Esophagus squamous epithelium (tissue), 4 donors: ENCODE measurements at regions not wholly inside any gene's neighbourhood (a gene's known extent, or its start where the extent isn't known, plus 50 kb on each side); places are given as distances from the start of the nearest gene placed in this dataset.

Experiments used
- POLR2A ChIP-seq, 4 donors: fragments of 450-650 bp; IDR thresholded peaks; one replicate each; pipeline ENCODE4 v1.6.1; 2017; ENCODE audit warnings: antibody characterized with exemption in 4 of 4, mild to moderate bottlenecking in 4 of 4, moderate library complexity in 3 of 4
- TF ChIP-seq, protein P1 (sequence below), 6 experiments: fragments of 450-650 bp in 4 of 6; fragments of 200-600 bp in 2 of 6; sonication (generic) in 2 of 6; IDR thresholded peaks; one replicate each; pipeline ENCODE4 v1.5.1; 2016 to 2019; ENCODE audit warnings: antibody characterized with exemption in 6 of 6, mild to moderate bottlenecking in 4 of 6, moderate library complexity in 4 of 6

DNA sequence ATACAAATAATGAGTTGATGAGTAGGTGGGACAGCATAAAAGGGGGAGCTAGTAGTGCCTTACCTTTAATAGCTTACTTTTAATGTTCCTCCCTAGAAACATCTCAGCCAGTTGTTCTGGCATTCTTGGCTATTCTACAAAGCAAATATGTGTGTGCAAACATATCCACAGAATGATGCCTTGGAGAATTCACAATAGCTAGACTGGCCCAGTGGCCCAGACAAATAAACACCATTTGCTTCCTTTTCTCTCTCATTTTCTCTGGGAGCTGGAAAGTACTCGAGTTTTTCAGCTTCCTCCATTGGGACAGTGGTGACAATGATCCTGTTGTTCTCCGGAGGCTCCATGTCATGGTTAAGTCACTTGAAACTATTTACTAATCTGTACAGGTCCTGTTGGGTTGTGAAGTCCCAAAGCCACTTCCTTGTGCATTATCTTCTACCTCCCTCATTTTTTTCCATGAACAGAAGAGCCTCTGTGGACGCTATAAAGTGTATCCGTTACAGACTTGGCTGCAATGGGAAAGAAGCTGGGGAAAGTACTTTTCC is 122.9 kb downstream of the DMAC1 start:
- TF ChIP-seq, protein P1, sequence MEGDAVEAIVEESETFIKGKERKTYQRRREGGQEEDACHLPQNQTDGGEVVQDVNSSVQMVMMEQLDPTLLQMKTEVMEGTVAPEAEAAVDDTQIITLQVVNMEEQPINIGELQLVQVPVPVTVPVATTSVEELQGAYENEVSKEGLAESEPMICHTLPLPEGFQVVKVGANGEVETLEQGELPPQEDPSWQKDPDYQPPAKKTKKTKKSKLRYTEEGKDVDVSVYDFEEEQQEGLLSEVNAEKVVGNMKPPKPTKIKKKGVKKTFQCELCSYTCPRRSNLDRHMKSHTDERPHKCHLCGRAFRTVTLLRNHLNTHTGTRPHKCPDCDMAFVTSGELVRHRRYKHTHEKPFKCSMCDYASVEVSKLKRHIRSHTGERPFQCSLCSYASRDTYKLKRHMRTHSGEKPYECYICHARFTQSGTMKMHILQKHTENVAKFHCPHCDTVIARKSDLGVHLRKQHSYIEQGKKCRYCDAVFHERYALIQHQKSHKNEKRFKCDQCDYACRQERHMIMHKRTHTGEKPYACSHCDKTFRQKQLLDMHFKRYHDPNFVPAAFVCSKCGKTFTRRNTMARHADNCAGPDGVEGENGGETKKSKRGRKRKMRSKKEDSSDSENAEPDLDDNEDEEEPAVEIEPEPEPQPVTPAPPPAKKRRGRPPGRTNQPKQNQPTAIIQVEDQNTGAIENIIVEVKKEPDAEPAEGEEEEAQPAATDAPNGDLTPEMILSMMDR (IDR thresholded peaks at IDR 0.05), result no peak
- no peak for TF ChIP-seq POLR2A (IDR thresholded peaks at IDR 0.05)
